Tongue (tissue), 1 donor: ENCODE measurements at regions not wholly inside any gene's neighbourhood (a gene's known extent, or its start where the extent isn't known, plus 50 kb on each side); places are given as distances from the start of the nearest gene placed in this dataset.
"Not testable (repeated sequence)": the region's sequence is repeated elsewhere in the genome, so short reads cannot be mapped to it uniquely, and the experiment has no call there.

Experiments used
- DNase-seq: peaks from one replicate; pipeline ENCODE4 v3.0.0-alpha.2; 2015

DNA sequence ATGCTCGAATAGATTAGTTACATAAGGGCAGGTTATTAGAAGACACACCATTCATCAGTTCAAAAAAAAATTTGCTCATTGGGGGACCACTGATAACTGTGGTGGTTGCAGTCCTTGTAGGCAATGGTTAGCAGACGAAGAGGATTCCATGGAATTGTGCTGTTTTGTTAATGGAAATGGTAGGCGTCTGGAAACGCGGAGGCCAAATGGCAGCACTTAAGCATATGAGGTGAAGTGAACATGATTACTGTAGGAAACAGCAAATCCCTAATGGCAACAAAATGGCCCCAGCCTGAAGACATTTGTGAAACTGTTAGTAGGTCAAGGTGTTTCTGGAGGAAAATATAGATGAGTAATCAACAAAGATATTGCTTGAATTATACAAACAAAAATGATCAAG lies 535.4 kb upstream of the PTPRD start:
- DNase-seq = no peak

DNA sequence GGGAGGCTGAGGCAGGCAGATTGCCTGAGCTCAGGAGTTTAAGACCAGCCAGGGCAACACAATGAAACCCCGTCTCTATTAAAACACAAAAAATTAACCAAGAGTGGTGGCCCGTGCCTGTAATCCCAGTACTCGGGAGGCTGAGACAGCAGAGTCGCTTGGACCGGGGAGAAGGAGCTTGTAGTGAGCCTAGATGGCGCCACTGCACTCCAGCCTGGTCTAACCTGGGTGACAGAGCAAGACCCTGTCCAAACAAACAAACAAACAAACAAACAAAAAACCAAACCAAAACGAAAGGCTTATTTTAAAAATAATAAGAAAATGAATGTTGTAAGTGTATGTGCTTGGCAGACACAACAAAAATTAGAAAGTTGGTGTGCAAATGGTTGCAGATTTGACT lies 536.3 kb upstream of the PTPRD start:
- no peak for DNase-seq

DNA sequence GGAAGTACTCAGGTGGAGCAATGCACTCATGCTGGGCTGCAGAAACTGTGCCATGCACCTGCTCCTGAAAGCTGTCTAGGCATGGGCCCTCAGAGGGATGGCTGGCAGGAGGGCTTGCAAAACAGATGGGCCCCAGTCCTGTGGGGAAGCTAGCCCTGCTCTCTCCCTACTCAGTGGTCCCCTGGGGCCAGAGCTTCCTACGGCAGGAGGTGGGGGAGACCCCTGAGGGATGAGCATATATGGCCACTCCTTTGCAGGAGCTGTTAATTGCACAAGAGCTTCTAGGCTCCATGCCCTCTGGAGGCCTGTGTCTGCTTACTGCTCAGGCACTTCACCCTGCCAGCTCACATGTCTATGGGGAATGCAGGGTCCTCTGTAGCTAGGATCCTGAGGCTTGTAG lies 545.3 kb upstream of the PTPRD start:
- DNase-seq = no peak

DNA sequence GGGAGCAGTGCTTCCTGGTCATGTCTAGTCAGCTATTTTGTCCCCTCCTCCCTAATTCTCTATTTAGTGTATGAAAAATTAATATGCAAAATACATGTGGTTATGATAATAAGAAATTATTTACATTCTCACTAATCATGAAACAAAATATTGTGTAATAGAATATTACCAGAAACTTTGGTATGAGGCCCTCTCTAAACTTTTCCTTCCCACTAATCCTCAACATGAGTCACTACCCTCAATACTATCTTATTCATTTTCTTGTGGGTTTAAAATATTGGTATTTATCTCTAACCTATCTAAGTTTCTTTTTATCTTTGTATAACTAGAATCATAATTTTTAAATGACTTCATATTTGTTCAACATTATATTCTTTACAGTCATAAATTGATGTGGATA lies 545.9 kb upstream of the PTPRD start:
- DNase-seq = no peak

DNA sequence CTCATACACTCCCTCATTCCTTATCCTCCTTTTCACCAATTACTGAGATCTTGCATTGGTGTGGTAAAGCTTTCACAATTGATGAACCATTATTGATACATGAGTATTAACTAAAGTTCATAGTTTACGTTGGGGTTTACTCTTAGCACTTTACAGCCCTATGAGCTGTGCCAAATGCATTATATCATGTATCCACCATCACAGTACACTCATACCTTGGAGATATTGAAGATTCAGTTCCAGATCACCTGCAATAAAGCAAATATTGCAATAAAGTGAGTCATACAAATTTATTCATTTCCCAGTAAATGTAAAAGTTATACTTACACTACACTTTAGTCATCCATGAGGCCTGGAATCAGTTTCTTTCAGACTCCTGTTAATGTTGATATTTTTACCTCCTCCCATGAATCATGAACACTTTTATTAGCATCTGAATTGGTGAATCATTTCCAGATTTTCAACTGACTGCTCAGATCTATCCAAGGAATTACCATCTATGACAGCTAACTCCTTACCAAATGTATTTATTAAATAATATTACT lies 546.6 kb upstream of the PTPRD start:
- DNase-seq = no peak

GRCh38 chr9:11163843-11164242 lies 551.0 kb upstream of the PTPRD start:
- no peak for DNase-seq

DNA sequence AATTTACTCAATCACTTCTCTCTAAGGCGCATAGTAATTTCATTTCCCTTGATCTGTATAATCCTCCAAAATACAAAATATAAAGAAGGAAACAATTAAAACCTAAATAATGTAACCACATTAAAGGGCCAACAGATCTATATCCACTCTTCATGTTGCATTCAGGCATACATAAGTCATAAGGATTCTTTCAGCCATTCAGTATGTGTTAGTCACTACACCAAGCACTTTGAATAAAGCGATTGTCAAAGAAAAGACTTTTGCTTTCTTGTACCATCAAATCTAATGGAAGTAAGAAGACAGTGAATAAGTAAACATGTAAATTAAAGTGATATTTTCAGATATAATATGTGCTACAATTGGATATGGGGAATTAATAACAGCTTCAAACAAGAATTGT lies 569.2 kb upstream of the PTPRD start:
- DNase-seq = no peak

- no peak for DNase-seq
Observed at GRCh38 chr9:11190719-11191118, 577.9 kb upstream of the PTPRD start.

GRCh38 chr9:11192993-11193392 lies 580.2 kb upstream of the PTPRD start:
- no peak for DNase-seq

DNA sequence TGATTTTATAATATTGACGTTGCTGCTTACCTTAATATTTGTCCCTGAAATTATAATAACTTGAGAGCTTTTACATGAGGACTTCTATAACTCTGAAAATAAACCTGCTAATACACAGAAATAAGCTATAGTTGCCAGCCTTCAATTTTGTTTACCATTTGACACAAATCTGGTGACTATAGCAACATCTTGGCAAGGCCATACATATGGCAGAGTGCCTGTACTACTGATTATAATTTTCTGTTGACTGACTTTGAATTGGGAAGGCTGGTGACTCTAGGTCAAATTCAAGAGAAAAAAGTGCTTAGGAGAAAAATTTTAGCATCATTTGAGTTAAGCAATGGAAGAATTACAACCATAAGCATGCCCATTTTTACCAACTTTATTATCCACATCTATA lies 581.4 kb upstream of the PTPRD start:
- no peak for DNase-seq

DNA sequence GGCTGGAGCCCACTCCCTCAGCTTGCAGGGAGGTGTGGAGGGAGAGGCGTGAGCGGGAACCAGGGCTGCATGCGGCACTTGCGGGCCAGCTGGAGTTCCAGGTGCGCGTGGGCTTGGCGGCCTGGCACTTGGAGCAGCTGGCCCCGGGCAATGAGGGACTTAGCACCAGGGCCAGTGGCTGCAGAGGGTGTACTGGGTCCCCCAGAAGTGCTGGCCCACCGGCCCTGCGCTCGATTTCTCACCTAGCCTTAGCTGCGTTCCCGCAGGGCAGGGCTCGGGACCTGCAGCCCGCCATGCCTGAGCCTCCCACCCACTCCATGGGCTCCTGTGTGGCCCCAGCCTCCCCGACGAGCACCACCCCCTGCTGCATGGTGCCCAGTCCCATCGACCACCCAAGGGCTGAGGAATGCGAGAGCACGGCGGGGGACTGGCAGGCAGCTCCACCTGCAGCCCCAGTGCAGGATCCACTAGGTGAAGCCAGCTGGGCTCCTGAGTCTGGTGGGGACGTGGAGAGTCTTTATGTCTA lies 584.1 kb upstream of the PTPRD start:
- DNase-seq = not testable (repeated sequence)

DNA sequence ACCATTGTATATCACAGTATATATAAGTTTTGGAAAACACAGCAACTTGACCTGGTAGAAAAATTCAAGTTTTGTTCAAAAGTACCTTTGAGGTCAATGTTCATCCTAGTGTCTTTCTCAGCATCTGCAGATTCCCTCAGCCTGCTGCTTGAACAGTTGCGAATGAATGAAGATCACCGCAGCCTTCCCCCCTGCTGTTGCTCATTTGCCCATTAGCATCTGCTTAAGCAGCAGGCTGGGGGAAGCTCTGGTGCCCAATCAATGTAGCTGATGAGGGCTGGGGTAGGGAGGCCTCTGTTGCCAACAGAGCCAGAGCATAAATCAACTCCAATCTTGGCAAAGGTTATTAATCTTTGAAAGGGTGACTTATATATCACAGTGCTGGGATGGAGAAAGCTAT lies 586.5 kb upstream of the PTPRD start:
- no peak for DNase-seq

GRCh38 chr9:11204521-11204920 lies 591.7 kb upstream of the PTPRD start:
- DNase-seq = no peak

GRCh38 chr9:11206925-11207324 lies 594.1 kb upstream of the PTPRD start:
- no peak for DNase-seq

DNA sequence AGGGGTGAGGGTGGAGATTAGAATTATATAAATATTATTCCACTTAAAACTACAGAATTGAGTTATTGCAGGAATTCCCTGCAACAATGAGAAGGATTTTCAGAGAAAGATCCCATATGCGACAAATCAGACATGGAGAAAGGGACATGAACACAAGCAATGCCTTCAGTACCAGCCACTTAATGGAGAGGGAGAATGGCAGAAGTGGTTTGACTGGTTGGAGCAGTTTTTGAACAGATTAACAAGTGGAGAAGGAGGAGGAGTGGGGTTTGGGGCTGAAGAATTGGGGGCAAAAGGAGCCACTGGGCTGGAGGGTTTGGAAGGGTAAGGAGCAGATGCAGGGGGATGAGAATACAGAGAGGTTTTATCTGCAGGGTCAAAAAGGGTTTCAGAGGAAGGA lies 620.9 kb upstream of the PTPRD start:
- DNase-seq = no peak

DNA sequence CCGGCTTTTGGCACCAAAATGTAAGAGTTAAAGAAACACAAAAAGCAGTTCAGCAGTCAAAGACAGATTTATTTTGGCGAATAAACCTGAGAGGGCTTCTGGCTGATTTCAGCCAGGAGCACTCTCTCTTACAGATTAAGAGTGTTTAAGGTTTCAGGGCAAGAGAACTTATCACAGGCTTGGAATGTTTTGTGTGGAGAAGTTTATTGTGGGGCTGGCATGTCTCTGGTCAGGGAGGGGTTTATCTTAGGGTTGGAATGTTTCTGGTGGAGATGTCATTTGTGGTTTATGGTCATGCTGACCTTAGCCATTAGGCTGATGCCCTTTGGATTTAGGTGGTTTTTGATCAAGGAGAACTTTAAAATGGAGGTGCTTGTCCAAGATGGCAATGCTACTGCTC lies 622.3 kb upstream of the PTPRD start:
- DNase-seq = no peak

DNA sequence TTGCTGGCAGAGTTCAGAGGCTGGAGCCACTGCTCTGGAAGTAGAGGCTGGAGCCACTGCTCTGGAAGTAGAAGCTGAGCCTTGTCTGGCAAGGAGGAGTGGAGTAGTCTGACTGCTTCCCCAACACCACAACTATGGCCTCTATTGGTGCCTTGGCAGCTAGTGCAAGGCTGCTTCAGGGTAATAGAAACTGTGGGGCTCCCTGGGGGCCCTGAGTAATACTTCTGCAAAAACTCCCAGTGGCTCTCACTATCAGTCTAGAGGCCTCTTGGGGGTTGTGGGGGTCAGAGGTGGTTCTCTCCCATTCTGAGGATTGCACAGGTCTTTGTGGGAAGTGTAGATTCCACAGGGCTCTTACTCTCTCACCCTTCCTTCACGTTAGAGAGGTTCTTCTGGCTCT lies 629.0 kb upstream of the PTPRD start:
- DNase-seq = no peak

DNA sequence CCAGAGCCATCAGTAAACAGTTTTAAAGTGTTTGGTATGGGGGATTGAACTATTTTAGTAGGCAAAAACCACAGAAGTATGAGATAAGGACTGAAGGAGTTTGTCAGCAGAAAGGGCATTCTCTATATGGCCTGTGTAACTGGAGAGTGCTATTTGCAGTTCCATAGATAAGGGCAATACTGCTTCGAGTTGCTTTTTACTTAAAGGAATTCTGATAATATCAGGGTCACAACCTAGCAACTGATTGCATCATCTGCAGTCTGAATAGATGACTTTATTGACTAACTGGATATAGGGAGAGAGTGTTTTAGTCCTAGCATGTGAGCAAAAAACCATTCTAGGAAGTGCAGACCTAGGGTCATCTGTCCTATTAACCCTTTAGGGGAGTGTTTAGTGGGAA lies 645.2 kb upstream of the PTPRD start:
- no peak for DNase-seq

GRCh38 chr9:11269036-11269435 lies 656.2 kb upstream of the PTPRD start:
- DNase-seq = no peak

- DNase-seq = no peak
Observed at GRCh38 chr9:11275158-11275695, 662.4 kb upstream of the PTPRD start.

DNA sequence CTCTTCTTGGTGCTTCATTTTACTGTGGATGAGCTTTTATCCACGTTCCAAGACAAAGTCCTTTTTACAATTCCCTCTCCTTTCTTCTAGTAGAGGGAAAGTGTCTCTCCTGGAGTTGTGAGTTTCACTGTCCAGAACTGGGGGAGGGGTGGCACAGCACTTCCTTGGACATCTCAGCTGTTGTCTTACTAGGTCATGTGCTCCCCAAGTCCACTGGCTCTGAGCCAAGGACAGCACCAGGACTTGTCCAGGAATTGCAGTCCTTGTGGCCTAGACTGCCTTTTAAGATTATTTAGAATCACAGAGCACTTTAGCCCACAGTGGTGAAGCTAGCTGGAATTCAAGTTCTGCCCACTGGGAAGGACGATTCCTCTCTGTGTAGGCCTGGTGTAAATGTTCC lies 700.2 kb upstream of the PTPRD start:
- peak; percentile 63 for DNase-seq

- no peak for DNase-seq
Observed at GRCh38 chr9:11318946-11319345, 706.1 kb upstream of the PTPRD start.

DNA sequence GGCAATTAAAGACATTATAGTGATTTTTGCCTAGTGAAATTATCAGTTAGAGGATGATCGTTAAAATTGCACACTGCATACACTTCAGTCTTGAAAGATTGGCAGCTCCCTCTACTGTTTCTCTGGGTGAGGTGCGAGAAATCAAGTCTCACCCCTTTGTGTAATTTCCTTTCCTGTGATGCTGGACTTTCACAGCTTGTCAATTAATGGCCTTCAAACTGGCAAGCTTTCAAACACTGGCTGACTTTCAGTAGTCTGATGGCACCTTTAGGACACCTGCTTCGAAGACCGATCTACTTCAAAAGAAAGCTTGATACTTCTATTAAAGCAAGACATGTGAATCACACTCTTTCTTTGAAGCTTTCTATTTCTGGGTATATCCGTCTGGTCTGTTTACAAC lies 706.7 kb upstream of the PTPRD start:
- peak; percentile 50 for DNase-seq

DNA sequence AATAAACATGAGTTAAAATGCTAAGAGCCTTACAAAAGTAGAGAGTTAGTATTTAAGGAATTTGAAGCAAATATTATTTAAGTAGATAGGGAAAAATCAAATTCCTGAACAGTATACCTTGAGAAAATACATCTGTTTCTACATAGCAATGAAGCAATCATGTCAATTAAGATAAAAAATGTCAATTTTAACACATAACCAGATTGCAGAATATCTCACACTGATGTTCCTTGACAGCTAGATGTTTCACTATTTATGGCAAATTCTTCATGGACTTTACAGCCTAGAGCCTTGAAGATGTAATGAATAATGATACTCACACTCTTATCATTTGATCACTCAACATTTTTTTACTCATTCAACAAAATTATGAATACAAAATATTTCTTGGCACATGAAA lies 708.2 kb upstream of the PTPRD start:
- DNase-seq = no peak

- DNase-seq = no peak
Observed at GRCh38 chr9:11323457-11323856, 710.7 kb upstream of the PTPRD start.
